ENCODE measurements at regions not wholly inside any gene's neighbourhood (a gene's known extent, or its start where the extent isn't known, plus 50 kb on each side); places are given as distances from the start of the nearest gene placed in this dataset.

DNA sequence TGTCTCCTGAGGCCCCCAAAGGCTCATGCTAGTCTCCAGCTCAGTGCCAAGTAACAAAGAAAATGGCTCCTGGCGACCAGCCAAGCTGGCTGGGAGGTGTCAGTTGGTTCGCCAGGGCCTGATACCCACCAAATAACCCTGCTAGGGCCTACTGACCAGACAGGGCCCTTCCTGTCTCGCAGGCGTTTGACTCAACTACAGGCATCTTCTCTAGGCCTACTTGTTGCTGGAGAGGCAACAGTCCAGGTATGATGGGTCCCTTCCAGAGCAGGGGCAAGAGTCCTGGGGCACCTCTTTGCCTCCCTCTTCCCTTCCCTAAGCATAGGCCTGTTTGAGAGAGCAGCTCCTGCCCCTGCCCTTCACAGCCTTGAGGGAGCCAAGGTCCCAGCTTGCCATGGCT is 147.9 kb upstream of the VANGL1 start:
- TF ChIP-seq, protein P1, sequence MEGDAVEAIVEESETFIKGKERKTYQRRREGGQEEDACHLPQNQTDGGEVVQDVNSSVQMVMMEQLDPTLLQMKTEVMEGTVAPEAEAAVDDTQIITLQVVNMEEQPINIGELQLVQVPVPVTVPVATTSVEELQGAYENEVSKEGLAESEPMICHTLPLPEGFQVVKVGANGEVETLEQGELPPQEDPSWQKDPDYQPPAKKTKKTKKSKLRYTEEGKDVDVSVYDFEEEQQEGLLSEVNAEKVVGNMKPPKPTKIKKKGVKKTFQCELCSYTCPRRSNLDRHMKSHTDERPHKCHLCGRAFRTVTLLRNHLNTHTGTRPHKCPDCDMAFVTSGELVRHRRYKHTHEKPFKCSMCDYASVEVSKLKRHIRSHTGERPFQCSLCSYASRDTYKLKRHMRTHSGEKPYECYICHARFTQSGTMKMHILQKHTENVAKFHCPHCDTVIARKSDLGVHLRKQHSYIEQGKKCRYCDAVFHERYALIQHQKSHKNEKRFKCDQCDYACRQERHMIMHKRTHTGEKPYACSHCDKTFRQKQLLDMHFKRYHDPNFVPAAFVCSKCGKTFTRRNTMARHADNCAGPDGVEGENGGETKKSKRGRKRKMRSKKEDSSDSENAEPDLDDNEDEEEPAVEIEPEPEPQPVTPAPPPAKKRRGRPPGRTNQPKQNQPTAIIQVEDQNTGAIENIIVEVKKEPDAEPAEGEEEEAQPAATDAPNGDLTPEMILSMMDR (conservative IDR thresholded peaks at IDR 0.05), result no peak
- no peak for TF ChIP-seq ZFX (IDR thresholded peaks at IDR 0.05)

Data from C4-2B (cell line).